Heart right ventricle (tissue), 16 donors: ENCODE measurements at regions not wholly inside any gene's neighbourhood (a gene's known extent, or its start where the extent isn't known, plus 50 kb on each side); places are given as distances from the start of the nearest gene placed in this dataset.
"Not testable (repeated sequence)": the region's sequence is repeated elsewhere in the genome, so short reads cannot be mapped to it uniquely, and the experiment has no call there.

ENCODE experiments used
- ATAC-seq, 8 donors: fragments of 200-7000 bp; cut with Tn5 transposase; one replicate each; pipeline ENCODE4 v1.9.1; 2020; ENCODE audit warnings: mild to moderate bottlenecking in 8 of 8, moderate library complexity in 8 of 8, moderate number of reproducible peaks in 1 of 8
- DNase-seq, 2 donors: peaks; one replicate each; pipeline ENCODE4 v3.0.0-alpha.2; 2020
- H3K27ac ChIP-seq, 10 donors: fragments of 200-600 bp; sonication (generic) in 2 of 10; one replicate each; pipeline versions ENCODE4 v1.5.0 to v1.8.0; 2020 to 2022; ENCODE audit warnings: mild to moderate bottlenecking in 3 of 10
- H3K27me3 ChIP-seq, 7 donors: fragments of 200-600 bp; one replicate each; pipeline ENCODE4 v1.8.0; 2021 to 2022; ENCODE audit warnings: mild to moderate bottlenecking in 2 of 7
- H3K36me3 ChIP-seq, 9 donors: fragments of 200-600 bp; sonication (generic) in 1 of 9; one replicate each; pipeline versions ENCODE4 v1.5.0 to v1.8.0; 2020 to 2022; ENCODE audit warnings: mild to moderate bottlenecking in 2 of 9
- H3K4me1 ChIP-seq, 9 donors: fragments of 200-600 bp; sonication (generic) in 1 of 9; one replicate each; pipeline versions ENCODE4 v1.5.0 to v1.8.0; 2020 to 2022; ENCODE audit warnings: mild to moderate bottlenecking in 4 of 9
- H3K4me3 ChIP-seq, 10 donors: fragments of 200-600 bp; sonication (generic) in 2 of 10; one replicate each; pipeline versions ENCODE4 v1.5.0 to v1.8.0; 2020 to 2022; ENCODE audit warnings: mild to moderate bottlenecking in 7 of 10, moderate library complexity in 2 of 10
- H3K9me3 ChIP-seq, 11 donors: fragments of 200-600 bp in 10 of 11; sonication (generic) in 2 of 11; one replicate each; pipeline versions ENCODE4 v1.5.0 to v1.8.0; 2013 to 2022; ENCODE audit warnings: mild to moderate bottlenecking in 2 of 11, control low read depth in 1 of 11, moderate library complexity in 1 of 11
- WGBS, 2 donors: extraction: QIAGEN DNeasy Blood & Tissue Kit; methylation state at CpG; one replicate each; pipeline ENCODE4 v1.1.7; 2013; ENCODE audit warnings: inconsistent platforms in 1 of 2; 5-methylcytosine and 5-hydroxymethylcytosine counted together
- intact Hi-C, 10 donors: fragments of 100-400 bp; cut with DNase I; formaldehyde crosslinking; loops; one replicate each; pipeline versions ENCODE4 v1.11.1 to v1.14.2; 2022
- TF ChIP-seq, protein P1 (sequence below), 9 donors: fragments of 200-600 bp; sonication (generic) in 2 of 9; IDR thresholded peaks; one replicate each; pipeline versions ENCODE4 v1.5.0 to v1.8.0; 2021 to 2022; ENCODE audit warnings: antibody characterized with exemption in 9 of 9, mild to moderate bottlenecking in 5 of 9, moderate library complexity in 1 of 9
- donor health status: Arrhythmogenic right ventricular cardiomyopathy.
- donor health status: ischemic (EF 13 %, LVEDD 7.1; RV severe dilation, severe dysfunction).
- donor health status: healthy with polysubstance abuse.
- donor health status: DM: no; HTN: yes; CAD: no.
- donor health status: DM: no; HTN: no; CAD: no.
- donor health status: ischemic (EF 25% LVEDD 6.9; RV normal size, moderate dysfunction).
- donor health status: ischemic (EF 25% LVEDD 5.7; RV mildly dilated, moderate dysfunction).
- donor health status: healthy.
- donor health status: DM: yes; HTN: yes; CAD: no.
- donor health status: Ischemic cardiomyopathy.
- donor health status: ischemic (EF 35%, LVEDD 5.7; RV mildly dilated, moderate dysfunction).
- donor health status: nonischemic (EF 11% LVEDD 7.7; RV severe dilation, severe dysfunction).
- donor health status: DM: yes; HTN: yes; CAD: no.
- donor health status: PGD.
- donor health status: ischemic (EF 29% LVEDD 5.4; RV normal size, mild dysfunction).
- donor health status: nonischemic (EF 23%, LVEDD 6.1; RV moderate dilation, normal function).

DNA sequence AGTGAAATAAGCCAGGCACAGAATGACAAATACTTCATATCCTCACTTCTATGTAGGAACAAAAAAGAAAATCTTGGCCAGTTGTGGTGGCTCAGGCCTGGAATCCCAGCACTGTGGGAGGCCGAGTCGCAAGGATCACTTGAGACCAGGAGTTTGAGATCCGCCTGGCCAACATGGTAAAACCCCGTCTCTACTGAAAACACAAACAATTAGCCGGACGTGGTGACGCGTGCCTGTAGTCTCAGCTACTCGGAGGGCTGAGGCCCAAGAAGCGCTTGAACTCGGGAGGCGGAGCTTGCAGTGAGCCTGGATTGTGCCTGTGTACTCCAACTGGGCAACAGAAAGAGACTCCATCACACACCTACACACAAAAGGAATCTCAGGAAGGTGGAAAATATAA, 112.3 kb upstream of the HMX1 start:
- DNase-seq, H3K4me1 ChIP-seq, H3K36me3 ChIP-seq, H3K4me3 ChIP-seq, H3K27ac ChIP-seq, H3K9me3 ChIP-seq, ATAC-seq, intact Hi-C loops: not testable (repeated sequence)
- WGBS, 2 donors: 76 to 87% methylated on average over 12 of the region's 12 CpGs
- peaks cover 0 to 10% (median 0%) of the 10 kb centered on the region in 7 donors for H3K27me3 ChIP-seq

DNA sequence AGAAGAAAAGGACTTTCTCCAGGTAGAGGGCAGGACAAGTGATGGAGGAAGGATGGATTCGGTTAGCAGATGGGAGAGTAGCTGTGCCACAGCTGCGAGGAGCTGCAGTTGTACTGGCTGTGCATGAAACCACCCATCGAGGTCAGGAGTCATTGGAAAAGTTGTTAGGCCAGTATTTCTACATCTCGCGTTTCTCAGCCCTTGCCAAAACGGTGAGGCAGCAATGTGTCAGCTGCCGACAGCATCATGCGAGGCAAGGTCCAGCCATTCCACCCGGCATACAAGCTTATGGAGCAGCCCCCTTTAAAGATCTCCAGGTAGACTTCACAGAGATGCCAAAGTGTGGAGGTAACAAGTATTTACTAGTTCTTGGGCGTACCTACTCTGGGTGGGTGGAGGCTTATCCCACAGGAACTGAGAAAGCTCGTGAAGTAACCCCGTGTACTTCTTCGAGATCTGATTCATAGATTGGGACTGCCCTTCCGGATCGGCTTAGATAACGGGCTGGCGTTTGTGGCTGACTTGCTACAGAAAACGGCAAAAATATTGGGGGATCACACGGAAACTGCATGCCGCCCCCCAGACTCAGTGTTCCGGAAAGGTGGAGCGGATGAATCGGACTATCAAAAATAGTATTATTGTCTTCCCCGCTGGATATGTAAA, 105.0 kb upstream of the HMX1 start:
- intact Hi-C loops, H3K9me3 ChIP-seq, DNase-seq, H3K4me3 ChIP-seq, H3K4me1 ChIP-seq, H3K36me3 ChIP-seq, H3K27me3 ChIP-seq, ATAC-seq, H3K27ac ChIP-seq: not testable (repeated sequence)
- 81% methylated on average over 24 of the region's 24 CpGs for WGBS, 2 donors

DNA sequence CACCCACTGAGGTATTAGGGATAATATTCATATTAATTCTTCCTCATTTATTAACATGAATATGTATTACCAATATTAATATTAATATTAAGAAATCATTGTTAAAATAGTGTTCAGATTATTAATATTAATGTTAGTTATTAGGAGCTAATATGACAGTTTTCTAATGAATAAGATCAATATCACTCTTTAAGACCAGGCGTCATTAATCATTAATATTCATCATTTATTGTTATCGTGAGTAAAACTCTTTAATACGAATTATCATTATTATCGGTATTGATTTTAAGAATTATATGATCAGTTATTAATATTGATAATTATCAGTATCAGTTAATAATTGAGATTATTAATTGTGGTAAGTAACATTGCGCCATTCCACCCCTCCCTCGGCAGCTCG, 101.0 kb upstream of the HMX1 start:
- WGBS, 2 donors: 90 to 95% methylated on average over 7 of the region's 7 CpGs
- H3K27ac ChIP-seq, H3K4me1 ChIP-seq, H3K27me3 ChIP-seq, H3K4me3 ChIP-seq, DNase-seq, H3K36me3 ChIP-seq, intact Hi-C loops, H3K9me3 ChIP-seq, ATAC-seq: not testable (repeated sequence)

DNA sequence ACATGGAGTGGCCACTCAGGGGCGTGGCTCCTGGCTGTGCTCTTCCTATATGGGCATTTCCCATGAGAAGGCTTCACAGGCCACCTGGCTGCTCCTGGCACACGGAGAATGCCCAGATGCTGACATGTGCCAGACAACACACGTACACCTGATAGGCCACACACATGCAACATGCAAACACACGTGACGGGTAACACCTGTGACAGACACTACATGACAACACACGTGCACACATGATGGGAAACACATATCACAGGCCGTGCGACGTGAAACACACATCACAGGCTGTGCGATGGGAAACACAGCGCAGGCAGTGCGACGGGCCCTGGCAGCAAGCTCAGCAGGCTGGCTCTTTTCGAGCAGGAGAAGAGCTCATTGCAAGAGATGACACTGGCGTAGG, 94.3 kb upstream of the HMX1 start:
- intact Hi-C loops: not testable (repeated sequence)

DNA sequence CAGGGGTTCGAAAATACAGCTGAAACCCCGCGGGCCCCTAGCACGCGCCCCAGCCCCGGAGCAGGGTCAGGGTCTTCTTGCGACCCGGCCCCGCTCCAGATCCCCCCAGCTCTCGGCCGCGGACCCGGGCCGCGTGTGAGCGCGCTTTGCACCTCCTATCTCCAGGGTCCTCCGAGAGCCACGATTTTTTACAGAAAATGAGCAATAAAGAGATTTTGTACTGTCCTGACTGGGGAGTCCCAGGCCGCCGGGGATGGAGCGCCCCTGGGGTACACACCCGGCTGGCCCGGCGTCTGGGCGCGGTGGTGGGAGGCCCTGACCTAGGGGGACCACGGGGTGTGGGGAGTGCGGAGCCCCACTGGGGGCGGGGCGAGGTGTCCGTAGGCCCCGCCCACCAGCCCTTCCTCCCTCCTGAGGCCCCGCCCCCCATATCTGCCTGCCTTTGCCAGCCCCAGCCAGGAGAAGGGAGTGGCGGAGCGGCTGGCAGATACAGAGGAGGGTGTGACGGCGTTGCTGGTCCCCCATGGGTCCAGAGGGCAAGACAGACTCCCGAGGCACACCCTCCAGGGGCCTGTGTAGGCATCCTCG, 92.7 kb upstream of the HMX1 start:
- H3K4me1 ChIP-seq, intact Hi-C loops, ATAC-seq, DNase-seq, H3K27ac ChIP-seq, H3K9me3 ChIP-seq, H3K36me3 ChIP-seq: not testable (repeated sequence)
- peak overlapping the region in 1 of 10 donors; percentile 24 for H3K4me3 ChIP-seq
- 5 to 6% methylated on average over 37 to 38 of the region's 40 CpGs for WGBS, 2 donors
- H3K27me3 ChIP-seq: peaks cover 0 to 50% (median 30%) of the 10 kb centered on the region in 7 donors

More for the DNA sequence above, 94.3 kb upstream of the HMX1 start:
- H3K27me3 ChIP-seq: peaks cover 0 to 37% (median 28%) of the 10 kb centered on the region in 7 donors
- H3K4me1 ChIP-seq, H3K36me3 ChIP-seq, DNase-seq, ATAC-seq, H3K27ac ChIP-seq, H3K4me3 ChIP-seq, H3K9me3 ChIP-seq: not testable (repeated sequence)
- WGBS, 2 donors: 87 to 90% methylated on average over 15 of the region's 15 CpGs

DNA sequence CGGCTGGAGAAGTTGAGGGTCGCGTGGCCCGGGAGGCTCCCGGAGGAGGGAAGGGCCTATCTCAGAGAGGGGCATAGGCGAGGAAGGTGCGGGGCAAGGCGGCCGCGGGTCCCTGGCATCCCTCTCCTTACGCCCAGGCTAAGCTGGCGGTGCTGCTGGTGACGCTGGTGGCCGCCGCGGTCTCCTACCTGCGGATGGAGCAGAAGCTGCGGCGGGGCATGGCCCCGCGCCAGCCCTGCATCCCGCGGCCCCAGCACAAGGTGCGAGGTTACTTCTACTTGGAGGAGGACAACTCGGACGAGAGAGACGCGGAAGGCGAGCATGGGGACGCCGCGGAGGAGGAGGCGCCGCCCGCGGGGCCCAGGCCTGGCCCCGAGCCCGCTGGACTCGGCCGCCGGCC, 91.9 kb upstream of the HMX1 start:
- H3K36me3 ChIP-seq, intact Hi-C loops, H3K4me1 ChIP-seq, H3K27ac ChIP-seq, DNase-seq, ATAC-seq, H3K9me3 ChIP-seq: not testable (repeated sequence)
- peak overlapping the region in 1 of 10 donors; percentile 20 for H3K4me3 ChIP-seq
- 1 to 3% methylated on average over 30 to 41 of the region's 41 CpGs for WGBS, 2 donors
- peaks cover 0 to 58% (median 38%) of the 10 kb centered on the region in 7 donors for H3K27me3 ChIP-seq

DNA sequence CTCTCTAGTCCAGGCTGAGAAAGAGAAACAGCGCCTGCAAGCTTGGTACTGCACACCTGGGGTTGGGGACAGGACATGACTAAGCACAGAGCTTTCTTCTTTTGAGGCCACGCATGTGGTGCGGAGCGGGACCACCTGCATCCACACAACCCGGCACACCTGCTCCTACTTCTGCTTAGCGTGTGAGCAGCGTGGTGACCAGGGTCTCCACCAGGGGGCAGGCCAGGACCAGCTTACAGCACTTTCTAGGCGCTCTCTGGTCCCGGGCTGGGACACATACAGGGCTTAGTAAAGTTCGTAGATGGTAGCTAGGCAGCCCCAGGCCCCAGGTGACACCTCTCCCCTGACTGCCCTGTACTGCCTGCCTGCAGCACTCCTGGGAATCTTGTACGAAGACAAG, 89.7 kb upstream of the HMX1 start:
- 12 to 23% methylated on average over 11 of the region's 11 CpGs for WGBS, 2 donors
- peaks cover 0 to 71% (median 47%) of the 10 kb centered on the region in 7 donors for H3K27me3 ChIP-seq
- intact Hi-C loops, H3K36me3 ChIP-seq, ATAC-seq, H3K4me1 ChIP-seq, H3K9me3 ChIP-seq, H3K27ac ChIP-seq, H3K4me3 ChIP-seq: not testable (repeated sequence)
- peak; percentile 23 to 56 for DNase-seq
- TF ChIP-seq, protein P1, sequence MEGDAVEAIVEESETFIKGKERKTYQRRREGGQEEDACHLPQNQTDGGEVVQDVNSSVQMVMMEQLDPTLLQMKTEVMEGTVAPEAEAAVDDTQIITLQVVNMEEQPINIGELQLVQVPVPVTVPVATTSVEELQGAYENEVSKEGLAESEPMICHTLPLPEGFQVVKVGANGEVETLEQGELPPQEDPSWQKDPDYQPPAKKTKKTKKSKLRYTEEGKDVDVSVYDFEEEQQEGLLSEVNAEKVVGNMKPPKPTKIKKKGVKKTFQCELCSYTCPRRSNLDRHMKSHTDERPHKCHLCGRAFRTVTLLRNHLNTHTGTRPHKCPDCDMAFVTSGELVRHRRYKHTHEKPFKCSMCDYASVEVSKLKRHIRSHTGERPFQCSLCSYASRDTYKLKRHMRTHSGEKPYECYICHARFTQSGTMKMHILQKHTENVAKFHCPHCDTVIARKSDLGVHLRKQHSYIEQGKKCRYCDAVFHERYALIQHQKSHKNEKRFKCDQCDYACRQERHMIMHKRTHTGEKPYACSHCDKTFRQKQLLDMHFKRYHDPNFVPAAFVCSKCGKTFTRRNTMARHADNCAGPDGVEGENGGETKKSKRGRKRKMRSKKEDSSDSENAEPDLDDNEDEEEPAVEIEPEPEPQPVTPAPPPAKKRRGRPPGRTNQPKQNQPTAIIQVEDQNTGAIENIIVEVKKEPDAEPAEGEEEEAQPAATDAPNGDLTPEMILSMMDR (IDR thresholded peaks at IDR 0.05): peak; percentile 20 to 50 (median 43)

DNA sequence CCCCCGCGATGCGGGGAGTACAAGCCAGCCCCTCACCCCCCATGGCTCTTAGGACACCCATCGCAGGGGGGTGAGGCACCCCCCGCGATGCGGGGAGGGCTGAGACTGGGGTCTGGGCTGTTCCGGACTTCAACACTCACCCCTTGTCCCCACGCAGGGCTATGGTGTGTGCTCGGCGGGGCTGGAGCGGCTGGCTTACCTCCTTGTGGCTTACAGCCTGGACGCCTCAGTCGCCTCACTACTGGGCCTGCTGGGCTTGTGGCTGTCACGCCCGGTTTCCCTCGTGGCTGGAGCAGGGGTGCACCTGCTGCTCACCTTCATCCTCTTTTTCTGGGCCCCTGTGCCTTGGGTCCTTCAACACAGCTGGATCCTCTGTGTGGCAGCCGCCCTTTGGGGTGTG, 87.8 kb upstream of the HMX1 start:
- H3K4me3 ChIP-seq, intact Hi-C loops, ATAC-seq, H3K27ac ChIP-seq, H3K36me3 ChIP-seq, DNase-seq, H3K4me1 ChIP-seq, H3K9me3 ChIP-seq: not testable (repeated sequence)
- H3K27me3 ChIP-seq: peaks cover 0 to 59% (median 41%) of the 10 kb centered on the region in 7 donors
- 70 to 76% methylated on average over 18 of the region's 18 CpGs for WGBS, 2 donors

DNA sequence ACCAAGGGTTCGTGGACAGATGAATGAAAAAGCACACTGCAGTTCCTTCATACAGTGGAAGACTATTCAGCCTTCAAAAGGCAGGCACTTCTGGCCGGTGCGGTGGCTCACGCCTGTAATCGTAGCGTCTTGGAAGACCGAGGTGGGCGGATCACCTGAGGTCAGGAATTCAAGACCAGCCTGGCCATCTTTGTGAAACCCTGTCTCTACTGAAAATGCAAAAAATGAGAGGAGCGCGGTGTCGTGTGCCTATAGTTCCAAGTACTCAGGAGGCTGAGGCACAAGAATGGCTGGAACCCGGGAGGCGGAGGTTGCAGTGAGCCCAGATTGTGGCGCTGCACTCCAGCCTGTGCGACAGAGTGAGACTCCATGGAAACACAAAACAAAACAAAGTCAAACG, 82.4 kb upstream of the HMX1 start:
- H3K4me1 ChIP-seq, H3K27ac ChIP-seq, H3K36me3 ChIP-seq, H3K4me3 ChIP-seq, ATAC-seq, H3K9me3 ChIP-seq, DNase-seq, intact Hi-C loops: not testable (repeated sequence)
- peaks cover 0 to 28% (median 10%) of the 10 kb centered on the region in 7 donors for H3K27me3 ChIP-seq
- 87 to 88% methylated on average over 16 of the region's 16 CpGs for WGBS, 2 donors

DNA sequence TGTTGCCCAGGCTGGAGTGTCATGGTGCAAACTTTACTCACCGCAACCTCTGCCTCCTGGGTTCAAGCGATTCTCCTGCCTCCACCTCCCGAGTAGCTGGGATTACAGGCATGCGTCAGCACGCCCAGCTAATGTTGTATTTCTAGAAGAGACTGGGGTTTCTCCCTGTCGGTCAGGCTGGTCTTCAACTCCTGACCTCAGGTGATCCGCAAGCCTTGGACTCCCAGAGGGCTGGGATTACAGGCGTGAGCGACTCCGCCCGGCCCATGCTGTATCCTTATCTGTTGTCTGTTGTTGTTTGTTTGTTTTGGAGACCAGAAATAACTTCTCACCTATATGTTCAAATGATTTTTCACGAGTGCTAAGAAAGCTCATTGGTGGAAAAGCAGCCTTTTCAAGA, 81.2 kb upstream of the HMX1 start:
- H3K9me3 ChIP-seq, ATAC-seq, H3K36me3 ChIP-seq, H3K4me3 ChIP-seq, H3K4me1 ChIP-seq, H3K27ac ChIP-seq, DNase-seq, intact Hi-C loops: not testable (repeated sequence)
- H3K27me3 ChIP-seq: peaks cover 0 to 19% (median 2%) of the 10 kb centered on the region in 7 donors
- WGBS, 2 donors: 86 to 88% methylated on average over 12 of the region's 12 CpGs
